ENCODE measurements at regions not wholly inside any gene's neighbourhood (a gene's known extent, or its start where the extent isn't known, plus 50 kb on each side); places are given as distances from the start of the nearest gene placed in this dataset.

GRCh38 chr6:156450421-156450820 is 326.8 kb upstream of the ARID1B start:
- TF ChIP-seq, protein P1, sequence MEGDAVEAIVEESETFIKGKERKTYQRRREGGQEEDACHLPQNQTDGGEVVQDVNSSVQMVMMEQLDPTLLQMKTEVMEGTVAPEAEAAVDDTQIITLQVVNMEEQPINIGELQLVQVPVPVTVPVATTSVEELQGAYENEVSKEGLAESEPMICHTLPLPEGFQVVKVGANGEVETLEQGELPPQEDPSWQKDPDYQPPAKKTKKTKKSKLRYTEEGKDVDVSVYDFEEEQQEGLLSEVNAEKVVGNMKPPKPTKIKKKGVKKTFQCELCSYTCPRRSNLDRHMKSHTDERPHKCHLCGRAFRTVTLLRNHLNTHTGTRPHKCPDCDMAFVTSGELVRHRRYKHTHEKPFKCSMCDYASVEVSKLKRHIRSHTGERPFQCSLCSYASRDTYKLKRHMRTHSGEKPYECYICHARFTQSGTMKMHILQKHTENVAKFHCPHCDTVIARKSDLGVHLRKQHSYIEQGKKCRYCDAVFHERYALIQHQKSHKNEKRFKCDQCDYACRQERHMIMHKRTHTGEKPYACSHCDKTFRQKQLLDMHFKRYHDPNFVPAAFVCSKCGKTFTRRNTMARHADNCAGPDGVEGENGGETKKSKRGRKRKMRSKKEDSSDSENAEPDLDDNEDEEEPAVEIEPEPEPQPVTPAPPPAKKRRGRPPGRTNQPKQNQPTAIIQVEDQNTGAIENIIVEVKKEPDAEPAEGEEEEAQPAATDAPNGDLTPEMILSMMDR (conservative IDR thresholded peaks at IDR 0.05; ENCODE audit: low read depth in 2 of 2), result no peak
- no peak for TF ChIP-seq EZH2 (IDR thresholded peaks at IDR 0.05; ENCODE audit: low read depth, unreplicated experiment)
- no peak for TF ChIP-seq POLR2AphosphoS5 (IDR thresholded peaks at IDR 0.05; ENCODE audit: low read depth)
- no peak for TF ChIP-seq CREB1 (CRISPR knock-in tag; IDR thresholded peaks at IDR 0.05; ENCODE audit: low read depth)
- TF ChIP-seq EZH2phosphoT487 (IDR thresholded peaks at IDR 0.05; ENCODE audit: unreplicated experiment), result no peak
- TF ChIP-seq REST (IDR thresholded peaks at IDR 0.05; ENCODE audit: unreplicated experiment), result no peak

Data from GM23338 (cell line).